Smooth muscle cell (in vitro differentiated cells): ENCODE measurements at regions not wholly inside any gene's neighbourhood (a gene's known extent, or its start where the extent isn't known, plus 50 kb on each side); places are given as distances from the start of the nearest gene placed in this dataset.

ENCODE experiments used
- DNase-seq: peaks from one replicate; lab custom pipeline; 2025; ENCODE audit not compliant: unreplicated experiment; lab: John Stamatoyannopoulos, UW
- H2AFZ ChIP-seq: fragments of 200-600 bp; sonication (generic); 2 replicates; pipeline ENCODE4 v1.6.0; 2016; ENCODE audit warnings: antibody characterized with exemption, low read depth, mild to moderate bottlenecking
- H3F3A ChIP-seq: fragments of 200-600 bp; sonication (generic); 2 replicates; pipeline ENCODE4 v1.6.0; 2017; ENCODE audit warnings: antibody characterized with exemption, low read depth
- H3K27ac ChIP-seq: fragments of 200-600 bp; sonication (generic); 2 replicates; pipeline ENCODE4 v1.5.1; 2016; ENCODE audit warnings: low read depth, mild to moderate bottlenecking
- H3K27me3 ChIP-seq: fragments of 200-600 bp; sonication (generic); 2 replicates; pipeline ENCODE4 v1.6.1; 2016; ENCODE audit warnings: low read depth, mild to moderate bottlenecking
- H3K36me3 ChIP-seq: fragments of 200-600 bp; sonication (generic); 2 replicates; pipeline ENCODE4 v1.5.1; 2016; ENCODE audit warnings: low read depth
- H3K4me1 ChIP-seq: fragments of 200-600 bp; sonication (generic); 2 replicates; pipeline ENCODE4 v1.5.1; 2016; ENCODE audit warnings: low read depth
- H3K4me2 ChIP-seq: fragments of 200-600 bp; sonication (generic); 2 replicates; pipeline ENCODE4 v1.6.0; 2016; ENCODE audit warnings: mild to moderate bottlenecking
- H3K4me3 ChIP-seq: fragments of 200-600 bp; sonication (generic); 2 replicates; pipeline ENCODE4 v1.5.1; 2016; ENCODE audit warnings: mild to moderate bottlenecking
- H3K79me2 ChIP-seq: fragments of 200-600 bp; sonication (generic); 2 replicates; pipeline ENCODE4 v1.6.0; 2016; ENCODE audit warnings: low read depth, mild to moderate bottlenecking
- H3K9ac ChIP-seq: fragments of 200-600 bp; sonication (generic); 2 replicates; pipeline ENCODE4 v1.6.0; 2016; ENCODE audit warnings: low read depth
- H3K9me3 ChIP-seq: fragments of 200-600 bp; sonication (generic); replicated peaks from 2 replicates; pipeline ENCODE4 v1.5.1; 2016; ENCODE audit warnings: low read depth
- H4K20me1 ChIP-seq: fragments of 200-600 bp; sonication (generic); 2 replicates; pipeline ENCODE4 v1.6.0; 2016; ENCODE audit warnings: low read depth
- WGBS: methylation state at CpG from one replicate; pipeline ENCODE4 v1.1.7; 2016; ENCODE audit warnings: low lambda C conversion rate; 5-methylcytosine and 5-hydroxymethylcytosine counted together
- TF ChIP-seq, protein P1 (sequence below): fragments of 200-600 bp; sonication (generic); IDR thresholded peaks from 2 replicates; pipeline ENCODE4 v1.5.1; 2017; ENCODE audit warnings: borderline replicate concordance, mild to moderate bottlenecking, antibody characterized with exemption; ENCODE audit not compliant: insufficient read depth, poor library complexity, severe bottlenecking

DNA sequence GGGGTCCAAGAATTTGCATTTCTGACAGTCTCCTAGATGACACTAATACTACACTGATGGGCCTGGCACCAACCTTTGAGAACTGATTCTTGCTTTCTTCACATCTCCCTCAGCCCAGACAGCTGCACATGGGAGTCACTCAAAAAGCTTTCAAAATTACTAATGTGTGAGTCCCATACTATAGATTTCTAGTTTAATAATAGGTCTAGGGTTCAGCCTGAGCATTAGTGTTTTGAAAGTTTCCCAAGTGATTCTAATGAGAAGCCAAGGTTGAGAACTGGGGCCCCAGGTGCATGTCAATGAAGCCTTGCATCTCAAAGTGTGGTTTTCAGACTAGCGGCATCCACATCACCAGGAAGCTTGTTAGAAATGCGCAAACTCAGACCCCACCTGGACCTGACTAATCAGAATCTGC, 159.9 kb upstream of the CMC1 start:
- H3F3A ChIP-seq = no peaks in the 10 kb centered on the region
- H3K4me2 ChIP-seq = no peak overlapping the region
- no peaks in the 10 kb centered on the region for H3K79me2 ChIP-seq
- DNase-seq = no peak
- no peaks in the 10 kb centered on the region for H3K4me1 ChIP-seq
- TF ChIP-seq, protein P1, sequence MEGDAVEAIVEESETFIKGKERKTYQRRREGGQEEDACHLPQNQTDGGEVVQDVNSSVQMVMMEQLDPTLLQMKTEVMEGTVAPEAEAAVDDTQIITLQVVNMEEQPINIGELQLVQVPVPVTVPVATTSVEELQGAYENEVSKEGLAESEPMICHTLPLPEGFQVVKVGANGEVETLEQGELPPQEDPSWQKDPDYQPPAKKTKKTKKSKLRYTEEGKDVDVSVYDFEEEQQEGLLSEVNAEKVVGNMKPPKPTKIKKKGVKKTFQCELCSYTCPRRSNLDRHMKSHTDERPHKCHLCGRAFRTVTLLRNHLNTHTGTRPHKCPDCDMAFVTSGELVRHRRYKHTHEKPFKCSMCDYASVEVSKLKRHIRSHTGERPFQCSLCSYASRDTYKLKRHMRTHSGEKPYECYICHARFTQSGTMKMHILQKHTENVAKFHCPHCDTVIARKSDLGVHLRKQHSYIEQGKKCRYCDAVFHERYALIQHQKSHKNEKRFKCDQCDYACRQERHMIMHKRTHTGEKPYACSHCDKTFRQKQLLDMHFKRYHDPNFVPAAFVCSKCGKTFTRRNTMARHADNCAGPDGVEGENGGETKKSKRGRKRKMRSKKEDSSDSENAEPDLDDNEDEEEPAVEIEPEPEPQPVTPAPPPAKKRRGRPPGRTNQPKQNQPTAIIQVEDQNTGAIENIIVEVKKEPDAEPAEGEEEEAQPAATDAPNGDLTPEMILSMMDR = no peak
- no peak overlapping the region for H3K27ac ChIP-seq
- H4K20me1 ChIP-seq = no peaks in the 10 kb centered on the region
- no peak overlapping the region for H3K9ac ChIP-seq
- no peak overlapping the region for H3K4me3 ChIP-seq
- no peaks in the 10 kb centered on the region for H3K27me3 ChIP-seq
- WGBS = 62% methylated on average over 2 of the region's 2 CpGs
- no peak overlapping the region for H2AFZ ChIP-seq
- H3K36me3 ChIP-seq = no peaks in the 10 kb centered on the region
- no peaks in the 10 kb centered on the region for H3K9me3 ChIP-seq

DNA sequence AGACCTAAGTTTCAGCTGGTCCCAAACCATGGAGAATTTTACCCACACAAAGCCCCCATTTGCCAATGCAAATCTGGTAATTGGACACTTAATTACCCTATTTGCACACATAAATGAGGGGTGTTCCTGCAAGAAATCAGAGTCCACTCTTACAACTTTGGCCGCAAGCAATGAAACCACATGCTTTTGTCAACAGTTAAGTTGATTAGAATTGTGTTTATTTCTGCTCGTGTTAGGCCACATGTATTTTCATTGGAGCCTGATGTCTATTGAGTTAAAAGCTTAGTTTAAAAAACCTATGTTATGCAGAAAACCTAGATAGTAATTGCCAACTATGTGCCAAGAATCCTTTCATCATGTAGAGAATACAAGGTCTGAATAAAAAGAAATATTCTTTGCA, 153.8 kb upstream of the CMC1 start:
- 86% methylated on average over 2 of the region's 2 CpGs for WGBS
- H3K4me3 ChIP-seq = no peak overlapping the region
- H2AFZ ChIP-seq = no peak overlapping the region

GRCh38 chr3:28088811-28089526, 152.4 kb upstream of the CMC1 start:
- H3K9ac ChIP-seq = no peak overlapping the region
- H3K27me3 ChIP-seq = no peaks in the 10 kb centered on the region
- no peak overlapping the region for H3K4me2 ChIP-seq
- no peaks in the 10 kb centered on the region for H3K36me3 ChIP-seq
- no peaks in the 10 kb centered on the region for H3F3A ChIP-seq
- no peaks in the 10 kb centered on the region for H3K79me2 ChIP-seq
- TF ChIP-seq, protein P1 = no peak
- H2AFZ ChIP-seq = no peak overlapping the region
- no peak overlapping the region for H3K27ac ChIP-seq
- WGBS = 93% methylated on average over 7 of the region's 7 CpGs
- no peak overlapping the region for H3K4me3 ChIP-seq
- no peaks in the 10 kb centered on the region for H4K20me1 ChIP-seq
- no peaks in the 10 kb centered on the region for H3K4me1 ChIP-seq
- no peaks in the 10 kb centered on the region for H3K9me3 ChIP-seq
- no peak for DNase-seq

More for the DNA sequence above, 153.8 kb upstream of the CMC1 start:
- Histone ChIP-seq H3K79me2 (no peaks in the 10 kb centered on the region), H3K27ac (no peak overlapping the region), H3K4me2 (no peak overlapping the region), H3K27me3 (no peaks in the 10 kb centered on the region), H3K9me3 (no peaks in the 10 kb centered on the region), H4K20me1 (no peaks in the 10 kb centered on the region), H3K36me3 (no peaks in the 10 kb centered on the region), H3K9ac (no peak overlapping the region), H3F3A (no peaks in the 10 kb centered on the region), H3K4me1 (no peaks in the 10 kb centered on the region)
- TF ChIP-seq, protein P1 = no peak
- DNase-seq = no peak

GRCh38 chr3:28089527-28089897, 151.9 kb upstream of the CMC1 start:
- H3K36me3 ChIP-seq = no peaks in the 10 kb centered on the region
- no peaks in the 10 kb centered on the region for H4K20me1 ChIP-seq
- no peaks in the 10 kb centered on the region for H3F3A ChIP-seq
- no peaks in the 10 kb centered on the region for H3K79me2 ChIP-seq
- H3K4me3 ChIP-seq = no peak overlapping the region
- no peaks in the 10 kb centered on the region for H3K9me3 ChIP-seq
- no peak for DNase-seq
- no peak overlapping the region for H3K9ac ChIP-seq
- WGBS = 91% methylated on average over 2 of the region's 2 CpGs
- H3K27me3 ChIP-seq = no peaks in the 10 kb centered on the region
- TF ChIP-seq, protein P1 = no peak
- H3K4me1 ChIP-seq = no peaks in the 10 kb centered on the region
- H2AFZ ChIP-seq = no peak overlapping the region
- H3K27ac ChIP-seq = no peak overlapping the region
- no peak overlapping the region for H3K4me2 ChIP-seq
